Right lobe of liver (tissue), 6 donors: ENCODE measurements at regions not wholly inside any gene's neighbourhood (a gene's known extent, or its start where the extent isn't known, plus 50 kb on each side); places are given as distances from the start of the nearest gene placed in this dataset.

Experiments used
- ATAC-seq, 4 donors: fragments of 200-7000 bp; cut with Tn5 transposase; one replicate each; pipeline ENCODE4 v1.9.1; 2020; ENCODE audit warnings: mild to moderate bottlenecking in 4 of 4, moderate library complexity in 4 of 4
- DNase-seq, 3 donors: peaks; one replicate each; pipeline ENCODE4 v3.0.0-alpha.2; 2020
- H3K27ac ChIP-seq, 3 donors: fragments of 200-600 bp; one replicate each; pipeline ENCODE4 v1.8.0; 2022
- H3K27me3 ChIP-seq, 2 donors: fragments of 200-600 bp; one replicate each; pipeline ENCODE4 v1.8.0; 2022
- H3K36me3 ChIP-seq, 4 donors: fragments of 200-600 bp; sonication (generic) in 1 of 4; one replicate each; pipeline versions ENCODE4 v1.5.1 to v1.8.0; 2017 to 2022; ENCODE audit warnings: control low read depth in 1 of 4
- H3K4me1 ChIP-seq, 4 donors: fragments of 200-600 bp; sonication (generic) in 1 of 4; one replicate each; pipeline versions ENCODE4 v1.5.1 to v1.8.0; 2017 to 2022; ENCODE audit warnings: control low read depth in 1 of 4
- H3K4me3 ChIP-seq, 3 donors: fragments of 200-600 bp; one replicate each; pipeline ENCODE4 v1.8.0; 2022
- H3K9me3 ChIP-seq, 4 donors: fragments of 200-600 bp; sonication (generic) in 1 of 4; one replicate each; pipeline versions ENCODE4 v1.5.1 to v1.8.0; 2017 to 2022; ENCODE audit warnings: control low read depth in 1 of 4
- CTCF ChIP-seq, 4 donors: fragments of 200-600 bp in 3 of 4; fragments of 450-650 bp in 1 of 4; IDR thresholded peaks; one replicate each; pipeline versions ENCODE4 v1.5.1 to v1.8.0; 2016 to 2022; ENCODE audit warnings: antibody characterized with exemption in 4 of 4, mild to moderate bottlenecking in 2 of 4
- POLR2A ChIP-seq: fragments of 450-650 bp; IDR thresholded peaks from one replicate; pipeline ENCODE4 v1.6.1; 2017; ENCODE audit warnings: antibody characterized with exemption, mild to moderate bottlenecking
- WGBS: methylation state at CpG from one replicate; pipeline ENCODE4 v1.1.6; 2018; ENCODE audit warnings: low coverage, low lambda C conversion rate; ENCODE audit not compliant: insufficient coverage; ENCODE audit errors: missing lambda C conversion rate; 5-methylcytosine and 5-hydroxymethylcytosine counted together
- intact Hi-C, 2 donors: fragments of 100-400 bp; cut with DNase I; formaldehyde crosslinking; loops; one replicate each; pipeline versions ENCODE4 v1.11.2 to v1.14.1; 2022
- donor health status: DM: no; HTN: yes; CAD: no.
- donor health status: DM: no; HTN: no; CAD: no.
- donor health status: DM: no; HTN: no; CAD: no.
- donor health status: DM: no; HTN: yes; CAD: no.
- donor health status: DM: no; HTN: yes; CAD: no.

DNA sequence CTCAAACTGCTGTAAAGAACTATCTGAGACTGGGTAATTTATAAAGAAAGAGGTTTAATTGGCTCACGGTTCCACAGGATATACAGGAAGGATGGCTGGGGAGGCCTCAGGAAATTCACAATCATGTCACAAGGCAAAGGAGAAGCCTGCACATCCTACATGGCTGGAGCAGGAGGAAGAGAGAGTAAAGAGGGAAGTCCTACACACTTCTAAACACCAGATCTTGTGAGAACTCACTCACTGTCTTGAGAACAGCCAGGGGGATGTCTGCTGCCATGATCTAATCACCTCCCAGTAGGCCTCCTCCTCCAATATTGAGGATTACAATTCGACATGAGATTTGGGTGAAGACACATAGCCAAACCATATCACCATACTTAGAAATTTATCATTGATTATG, 1307.0 kb upstream of the GJE1 start:
- no peak for DNase-seq
- no peaks in the 10 kb centered on the region for H3K9me3 ChIP-seq
- TF ChIP-seq POLR2A = no peak
- TF ChIP-seq CTCF (IDR thresholded peaks at IDR 0.05) = no peak
- no peak overlapping the region for H3K27ac ChIP-seq
- WGBS = 40% methylated on average over 2 of the region's 2 CpGs
- no peaks in the 10 kb centered on the region for H3K36me3 ChIP-seq
- intact Hi-C loops = no loop called here
- no peaks in the 10 kb centered on the region for H3K27me3 ChIP-seq
- no peaks in the 10 kb centered on the region for H3K4me1 ChIP-seq
- ATAC-seq = no peak
- H3K4me3 ChIP-seq = no peak overlapping the region

DNA sequence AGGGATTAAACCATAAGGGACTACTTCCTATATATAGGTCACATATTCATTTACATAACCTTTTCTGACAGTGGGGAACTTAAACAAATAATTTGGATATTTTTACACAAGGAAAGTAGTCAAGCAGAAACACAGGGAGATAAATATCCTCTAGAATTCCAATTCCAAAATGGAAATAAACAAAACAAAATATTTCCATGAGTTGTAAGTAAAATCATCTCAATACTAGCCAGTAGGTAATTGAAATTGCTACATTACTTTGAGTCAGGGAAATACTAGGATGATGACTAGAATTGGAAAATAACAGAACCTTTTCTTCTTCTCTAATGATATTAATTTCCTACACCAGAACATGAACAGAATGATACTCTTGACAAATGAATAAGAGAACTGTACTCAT, 1308.1 kb upstream of the GJE1 start:
- ATAC-seq (no peak), DNase-seq (no peak)
- Histone ChIP-seq H3K27me3 (no peaks in the 10 kb centered on the region), H3K27ac (no peak overlapping the region), H3K36me3 (no peaks in the 10 kb centered on the region), H3K4me1 (no peaks in the 10 kb centered on the region), H3K9me3 (no peaks in the 10 kb centered on the region), H3K4me3 (no peak overlapping the region)
- no peak for TF ChIP-seq CTCF (IDR thresholded peaks at IDR 0.05)
- no peak for TF ChIP-seq POLR2A
- intact Hi-C loops = no loop called here

DNA sequence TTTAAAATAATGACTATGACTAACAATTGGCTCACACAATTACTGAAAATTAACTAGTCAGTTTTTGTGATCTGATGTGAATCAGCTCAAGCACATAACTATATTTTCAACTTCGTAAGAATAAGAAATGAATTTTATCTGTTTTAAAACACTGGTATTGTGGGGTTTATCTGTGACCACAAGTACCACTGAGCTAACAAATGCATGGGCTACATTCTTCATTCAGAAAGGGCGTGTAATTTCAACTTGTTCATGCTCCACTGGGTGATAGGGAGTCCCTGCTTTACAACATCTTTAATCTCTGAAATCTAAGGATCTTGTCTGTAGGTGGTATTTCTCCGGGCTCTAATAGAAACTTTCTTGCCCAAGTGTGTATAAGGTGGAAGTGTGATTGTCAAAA, 1311.5 kb upstream of the GJE1 start:
- no peak for ATAC-seq
- H3K36me3 ChIP-seq = no peaks in the 10 kb centered on the region
- H3K4me3 ChIP-seq = no peak overlapping the region
- no peaks in the 10 kb centered on the region for H3K27me3 ChIP-seq
- 47% methylated on average over 3 of the region's 3 CpGs for WGBS
- no peak for DNase-seq
- intact Hi-C loops = no loop called here
- H3K9me3 ChIP-seq = no peaks in the 10 kb centered on the region
- no peaks in the 10 kb centered on the region for H3K4me1 ChIP-seq
- TF ChIP-seq POLR2A = no peak
- no peak for TF ChIP-seq CTCF (IDR thresholded peaks at IDR 0.05)
- H3K27ac ChIP-seq = no peak overlapping the region

GRCh38 chr6:140817176-140817575, 1315.5 kb upstream of the GJE1 start:
- H3K9me3 ChIP-seq = no peaks in the 10 kb centered on the region
- no peaks in the 10 kb centered on the region for H3K27me3 ChIP-seq
- 66% methylated on average over 3 of the region's 3 CpGs for WGBS
- no peaks in the 10 kb centered on the region for H3K36me3 ChIP-seq
- H3K27ac ChIP-seq = no peak overlapping the region
- DNase-seq = no peak
- TF ChIP-seq CTCF (IDR thresholded peaks at IDR 0.05) (no peak), POLR2A (no peak)
- intact Hi-C loops = no loop called here
- ATAC-seq = no peak
- no peak overlapping the region for H3K4me3 ChIP-seq
- H3K4me1 ChIP-seq = no peaks in the 10 kb centered on the region

DNA sequence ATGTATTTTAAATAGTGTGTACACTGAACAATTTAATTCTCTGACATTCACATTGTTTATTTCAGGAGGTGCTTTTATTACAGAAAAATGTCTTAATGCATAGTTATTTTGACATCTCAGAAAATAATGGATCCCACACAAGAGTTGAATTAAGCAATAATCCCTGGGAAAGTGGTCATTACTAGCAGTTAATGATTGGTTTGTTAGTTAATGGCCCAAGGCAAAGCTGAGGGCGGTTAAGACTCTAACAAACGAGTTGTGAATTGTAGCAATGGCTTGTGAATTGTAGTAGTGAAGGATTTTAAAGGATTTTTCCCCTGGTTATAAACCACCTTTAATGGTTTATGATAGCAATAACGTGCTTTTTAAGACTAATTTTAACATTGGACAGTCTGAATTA, 1316.0 kb upstream of the GJE1 start:
- intact Hi-C loops = no loop called here
- Histone ChIP-seq H3K27ac (no peak overlapping the region), H3K36me3 (no peaks in the 10 kb centered on the region), H3K4me1 (no peaks in the 10 kb centered on the region), H3K27me3 (no peaks in the 10 kb centered on the region), H3K4me3 (no peak overlapping the region), H3K9me3 (no peaks in the 10 kb centered on the region)
- TF ChIP-seq POLR2A = no peak
- no peak for TF ChIP-seq CTCF (IDR thresholded peaks at IDR 0.05)
- ATAC-seq (no peak), DNase-seq (no peak)
- 54% methylated on average over 3 of the region's 3 CpGs for WGBS
